Esophagus muscularis mucosa (tissue), 4 donors: ENCODE measurements at regions not wholly inside any gene's neighbourhood (a gene's known extent, or its start where the extent isn't known, plus 50 kb on each side); places are given as distances from the start of the nearest gene placed in this dataset.
"Not testable (repeated sequence)": the region's sequence is repeated elsewhere in the genome, so short reads cannot be mapped to it uniquely, and the experiment has no call there.

Experiments used
- DNase-seq: peaks from one replicate; pipeline ENCODE4 v3.0.0-alpha.2; 2017; ENCODE audit errors: extremely low spot score
- H3K27ac ChIP-seq, 4 donors: fragments of 200-600 bp; sonication (generic); replicated peaks in 1 of 4; 1 replicate in 3 of 4; 2 replicates in 1 of 4; pipeline ENCODE4 v1.5.1; 2016 to 2019; ENCODE audit warnings: mild to moderate bottlenecking in 1 of 4
- H3K27me3 ChIP-seq, 4 donors: fragments of 200-600 bp; sonication (generic); one replicate each; pipeline versions ENCODE4 v1.5.1 to v1.6.0; 2016 to 2019
- H3K36me3 ChIP-seq, 4 donors: fragments of 200-600 bp; sonication (generic); one replicate each; pipeline ENCODE4 v1.5.1; 2016 to 2019
- H3K4me1 ChIP-seq, 4 donors: fragments of 200-600 bp; sonication (generic); one replicate each; pipeline ENCODE4 v1.5.1; 2016 to 2019
- H3K4me3 ChIP-seq, 4 donors: fragments of 200-600 bp; sonication (generic); 1 replicate in 2 of 4; 2 replicates in 2 of 4; pipeline ENCODE4 v1.5.1; 2016 to 2019; ENCODE audit warnings: mild to moderate bottlenecking in 4 of 4, moderate library complexity in 1 of 4
- H3K9me3 ChIP-seq, 4 donors: fragments of 200-600 bp; sonication (generic); 1 replicate in 3 of 4; 2 replicates in 1 of 4; pipeline ENCODE4 v1.5.1; 2016 to 2019
- EP300 ChIP-seq: sonication (generic); formaldehyde crosslinking; IDR thresholded peaks from one replicate; pipeline ENCODE4 v1.6.1; 2017; ENCODE audit warnings: antibody characterized with exemption
- POLR2A ChIP-seq: fragments of 450-650 bp; IDR thresholded peaks from one replicate; pipeline ENCODE4 v1.6.1; 2017; ENCODE audit warnings: antibody characterized with exemption, moderate library complexity, mild to moderate bottlenecking, low read depth
- POLR2AphosphoS5 ChIP-seq, 2 donors: sonication (generic); formaldehyde crosslinking; IDR thresholded peaks; one replicate each; pipeline ENCODE4 v1.6.1; 2017; ENCODE audit warnings: antibody characterized with exemption in 2 of 2
- WGBS: methylation state at CpG from one replicate; pipeline ENCODE4 v1.1.5; 2018; 5-methylcytosine and 5-hydroxymethylcytosine counted together
- intact Hi-C: fragments of 100-400 bp; cut with DNase I; formaldehyde crosslinking; loops from one replicate; pipeline ENCODE4 v1.15.1; 2023
- TF ChIP-seq, protein P1 (sequence below), 3 experiments: fragments of 200-600 bp in 2 of 3; fragments of 450-650 bp in 1 of 3; sonication (generic) in 2 of 3; IDR thresholded peaks; one replicate each; pipeline ENCODE4 v1.5.1; 2017 to 2019; ENCODE audit warnings: antibody characterized with exemption in 3 of 3, mild to moderate bottlenecking in 2 of 3, moderate library complexity in 1 of 3

DNA sequence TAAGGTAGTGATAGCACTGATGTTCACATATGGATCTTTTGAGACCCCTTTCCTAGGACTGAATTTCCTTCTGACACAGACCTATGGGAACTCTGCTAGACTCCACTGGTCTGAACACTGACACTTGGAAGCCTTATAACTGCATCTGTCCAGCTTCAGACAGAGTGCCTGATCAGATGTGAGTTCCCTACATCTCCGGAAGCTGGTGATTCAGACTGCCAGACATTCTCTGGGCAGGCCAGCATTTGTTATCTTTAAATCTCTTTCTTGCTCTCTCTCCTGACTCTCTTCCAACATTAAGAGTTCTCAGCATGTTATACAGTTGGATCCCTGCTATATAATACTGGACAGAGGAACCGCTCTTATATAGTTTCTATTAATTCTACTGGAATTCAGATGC lies 408.5 kb downstream of the ZEB2 start:
- Histone ChIP-seq H3K9me3 (no peaks in the 10 kb centered on the region), H3K4me1 (no peaks in the 10 kb centered on the region), H3K27ac (no peak overlapping the region), H3K27me3 (no peaks in the 10 kb centered on the region), H3K36me3 (no peaks in the 10 kb centered on the region), H3K4me3 (no peak overlapping the region)
- 66% methylated on average over 2 of the region's 2 CpGs for WGBS
- TF ChIP-seq POLR2A (no peak), EP300 (no peak), POLR2AphosphoS5 (IDR thresholded peaks at IDR 0.05) (no peak)
- TF ChIP-seq, protein P1, sequence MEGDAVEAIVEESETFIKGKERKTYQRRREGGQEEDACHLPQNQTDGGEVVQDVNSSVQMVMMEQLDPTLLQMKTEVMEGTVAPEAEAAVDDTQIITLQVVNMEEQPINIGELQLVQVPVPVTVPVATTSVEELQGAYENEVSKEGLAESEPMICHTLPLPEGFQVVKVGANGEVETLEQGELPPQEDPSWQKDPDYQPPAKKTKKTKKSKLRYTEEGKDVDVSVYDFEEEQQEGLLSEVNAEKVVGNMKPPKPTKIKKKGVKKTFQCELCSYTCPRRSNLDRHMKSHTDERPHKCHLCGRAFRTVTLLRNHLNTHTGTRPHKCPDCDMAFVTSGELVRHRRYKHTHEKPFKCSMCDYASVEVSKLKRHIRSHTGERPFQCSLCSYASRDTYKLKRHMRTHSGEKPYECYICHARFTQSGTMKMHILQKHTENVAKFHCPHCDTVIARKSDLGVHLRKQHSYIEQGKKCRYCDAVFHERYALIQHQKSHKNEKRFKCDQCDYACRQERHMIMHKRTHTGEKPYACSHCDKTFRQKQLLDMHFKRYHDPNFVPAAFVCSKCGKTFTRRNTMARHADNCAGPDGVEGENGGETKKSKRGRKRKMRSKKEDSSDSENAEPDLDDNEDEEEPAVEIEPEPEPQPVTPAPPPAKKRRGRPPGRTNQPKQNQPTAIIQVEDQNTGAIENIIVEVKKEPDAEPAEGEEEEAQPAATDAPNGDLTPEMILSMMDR (IDR thresholded peaks at IDR 0.05): no peak
- DNase-seq: no peak
- intact Hi-C loops: no loop called here

DNA sequence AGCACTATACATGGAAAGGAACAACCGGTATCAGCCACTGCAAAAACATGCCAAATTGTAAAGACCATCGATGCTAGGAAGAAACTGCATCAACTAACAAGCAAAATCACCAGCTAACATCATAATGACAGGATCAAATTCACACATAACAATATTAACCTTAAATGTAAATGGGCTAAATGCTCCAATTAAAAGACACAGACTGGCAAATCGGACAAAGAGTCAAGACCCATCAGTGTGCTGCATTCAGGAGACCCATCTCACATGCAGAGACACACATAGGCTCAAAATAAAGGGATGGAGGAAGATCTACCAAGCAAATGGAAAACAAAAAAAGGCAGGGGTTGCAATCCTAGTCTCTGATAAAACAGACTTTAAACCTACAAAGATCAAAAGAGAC lies 413.8 kb downstream of the ZEB2 start:
- peaks cover 0 to 11% (median 5%) of the 10 kb centered on the region in 4 donors for H3K9me3 ChIP-seq
- 84% methylated on average over 2 of the region's 3 CpGs for WGBS
- DNase-seq, H3K27ac ChIP-seq, H3K27me3 ChIP-seq, H3K36me3 ChIP-seq, H3K4me1 ChIP-seq, intact Hi-C loops, H3K4me3 ChIP-seq: not testable (repeated sequence)

DNA sequence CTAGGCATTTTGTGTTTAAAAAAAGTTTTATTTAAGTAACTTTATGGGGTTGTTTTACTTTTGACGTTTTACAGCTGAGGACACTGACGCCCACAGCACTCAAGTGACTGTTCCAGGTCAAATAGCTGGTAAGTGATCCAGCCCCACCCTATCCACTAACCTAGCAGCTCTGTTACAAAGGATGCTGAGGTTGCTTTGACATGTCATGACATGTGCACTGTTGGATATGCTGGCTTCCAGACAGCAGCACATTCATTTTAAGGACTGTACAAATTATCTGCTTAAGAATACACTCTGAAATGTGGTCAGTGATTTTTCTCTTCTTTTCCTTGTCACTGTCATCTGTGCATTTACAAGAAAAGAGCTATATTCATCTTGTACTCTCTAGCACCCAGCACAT lies 417.5 kb downstream of the ZEB2 start:
- Histone ChIP-seq H3K27me3 (no peaks in the 10 kb centered on the region), H3K4me1 (no peaks in the 10 kb centered on the region), H3K9me3 (peaks cover 0 to 11% (median 5%) of the 10 kb centered on the region in 4 donors), H3K36me3 (no peaks in the 10 kb centered on the region), H3K4me3 (no peak overlapping the region), H3K27ac (no peak overlapping the region)
- no peak for DNase-seq
- WGBS: 88% methylated on average over 2 of the region's 2 CpGs
- intact Hi-C loops: no loop called here
- TF ChIP-seq EP300 (no peak), POLR2AphosphoS5 (IDR thresholded peaks at IDR 0.05) (no peak), POLR2A (no peak)
- TF ChIP-seq, protein P1 (IDR thresholded peaks at IDR 0.05): no peak

DNA sequence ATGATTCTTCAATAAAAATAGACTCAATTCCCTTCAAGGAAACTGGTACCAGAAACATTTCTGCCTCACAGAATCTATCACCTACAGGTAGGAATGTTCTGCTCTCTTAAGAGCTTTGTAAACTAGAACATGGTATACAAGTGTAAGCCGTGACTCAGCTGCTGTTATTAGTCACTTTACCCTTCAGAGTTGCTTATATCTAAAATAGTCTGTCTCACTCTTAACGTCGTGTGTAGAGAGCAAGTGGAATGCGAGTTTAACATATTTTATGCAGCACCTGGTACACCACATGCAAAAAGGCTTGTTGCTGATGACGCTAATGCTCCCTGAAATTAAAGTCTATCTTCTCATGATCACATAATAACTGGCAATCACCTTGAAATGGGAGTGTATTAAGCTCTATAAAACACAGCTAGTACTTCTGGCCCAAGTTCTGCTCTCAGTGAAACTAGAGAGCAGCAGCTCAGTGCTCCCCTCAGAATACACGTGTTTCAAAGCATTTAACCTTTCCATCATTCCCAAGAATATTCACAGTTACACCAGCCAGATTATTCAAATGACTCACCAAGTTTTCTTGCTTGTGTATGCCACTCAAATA lies 420.0 kb downstream of the ZEB2 start:
- Histone ChIP-seq H3K36me3 (no peaks in the 10 kb centered on the region), H3K27ac (no peak overlapping the region), H3K27me3 (no peaks in the 10 kb centered on the region), H3K4me1 (no peaks in the 10 kb centered on the region), H3K4me3 (no peak overlapping the region), H3K9me3 (peaks cover 0 to 11% (median 5%) of the 10 kb centered on the region in 4 donors)
- DNase-seq: no peak
- WGBS: 69% methylated on average over 6 of the region's 6 CpGs
- TF ChIP-seq POLR2A (no peak), EP300 (no peak), POLR2AphosphoS5 (IDR thresholded peaks at IDR 0.05) (no peak)
- TF ChIP-seq, protein P1 (IDR thresholded peaks at IDR 0.05): no peak
- intact Hi-C loops: no loop called here

DNA sequence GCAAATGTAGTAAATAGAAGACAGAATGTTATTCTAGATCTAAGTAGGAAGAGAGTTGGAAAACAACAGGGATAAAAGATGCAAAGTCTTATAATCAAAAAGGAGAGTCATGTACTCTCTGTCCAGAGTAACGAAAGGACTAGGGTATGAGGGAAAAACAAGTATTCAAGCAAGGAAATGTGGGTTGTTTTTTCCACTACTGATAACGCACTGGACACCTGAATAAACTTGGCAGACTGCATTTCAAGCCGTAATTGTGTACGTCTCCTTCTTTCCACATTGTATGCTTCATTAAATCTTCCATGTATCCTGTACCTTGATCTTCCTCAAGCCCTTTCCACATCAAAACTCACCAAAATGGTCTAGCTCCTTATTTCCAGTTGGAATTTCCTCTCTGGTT lies 420.6 kb downstream of the ZEB2 start:
- no peak for DNase-seq
- no peaks in the 10 kb centered on the region for H3K36me3 ChIP-seq
- no peak overlapping the region for H3K4me3 ChIP-seq
- no peaks in the 10 kb centered on the region for H3K27me3 ChIP-seq
- no peaks in the 10 kb centered on the region for H3K4me1 ChIP-seq
- intact Hi-C loops: no loop called here
- TF ChIP-seq, protein P1 (IDR thresholded peaks at IDR 0.05): no peak
- TF ChIP-seq POLR2AphosphoS5 (IDR thresholded peaks at IDR 0.05) (no peak), POLR2A (no peak), EP300 (no peak)
- peaks cover 0 to 5% (median 3%) of the 10 kb centered on the region in 4 donors for H3K9me3 ChIP-seq
- no peak overlapping the region for H3K27ac ChIP-seq
- 87% methylated on average over 4 of the region's 4 CpGs for WGBS
